ENCODE measurements at regions not wholly inside any gene's neighbourhood (a gene's known extent, or its start where the extent isn't known, plus 50 kb on each side); places are given as distances from the start of the nearest gene placed in this dataset.

GRCh38 chr6:111941686-111942330, 68.6 kb upstream of the FYN start:
- TF ChIP-seq POLR2AphosphoS5 (IDR thresholded peaks at IDR 0.05; ENCODE audit: low read depth) (no peak), CTCF (conservative IDR thresholded peaks at IDR 0.05; ENCODE audit: low read depth in 2 of 2) (no peak), EZH2phosphoT487 (IDR thresholded peaks at IDR 0.05; ENCODE audit: unreplicated experiment) (no peak), REST (IDR thresholded peaks at IDR 0.05; ENCODE audit: unreplicated experiment) (no peak), STAT1 (IDR thresholded peaks at IDR 0.05; ENCODE audit: unreplicated experiment) (no peak), ETS1 (IDR thresholded peaks at IDR 0.05) (no peak), EZH2 (IDR thresholded peaks at IDR 0.05; ENCODE audit: low read depth, unreplicated experiment) (no peak), JUNB (IDR thresholded peaks at IDR 0.05; ENCODE audit: unreplicated experiment) (no peak), ZNF331 (CRISPR knock-in tag; IDR thresholded peaks at IDR 0.05; ENCODE audit: low read depth) (no peak)

Measured in GM23338 (cell line).